ENCODE measurements at regions not wholly inside any gene's neighbourhood (a gene's known extent, or its start where the extent isn't known, plus 50 kb on each side); places are given as distances from the start of the nearest gene placed in this dataset.

DNA sequence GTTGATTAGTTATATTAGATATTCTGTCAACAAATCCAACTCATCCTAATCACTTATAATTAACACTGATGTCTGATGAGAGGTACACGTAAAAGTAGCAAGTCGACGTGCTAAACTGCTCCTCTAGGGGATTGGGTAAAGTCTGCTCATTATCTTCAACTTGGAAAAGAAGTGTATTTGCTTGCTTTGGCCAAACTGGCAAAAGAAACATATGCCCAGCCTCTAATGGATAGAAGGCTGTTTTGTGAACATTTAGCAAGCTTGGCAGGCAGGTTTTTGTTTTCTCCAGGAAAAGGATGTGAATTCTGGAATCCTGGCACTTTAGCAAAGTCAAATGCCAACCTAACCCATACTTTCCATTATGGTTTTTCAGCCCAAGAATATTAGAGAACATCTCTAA lies 264.8 kb downstream of the TBL1XR1 start:
- ATAC-seq (no peak), DNase-seq (no peak)
- ChIA-PET POLR2A (no interaction called here), CTCF (interaction anchor here (1.0 kb wide), 1 partner anchor 59 kb away, joined by 4 read pairs; no protein-coding TSS in a partner anchor)
- Mint-ChIP-seq H3K4me3 (no peak overlapping the region), H3K27ac (no peak overlapping the region), H3K27me3 (peaks cover 13% of the 10 kb centered on the region), H3K9me3 (ENCODE audit: low read depth) (no peaks in the 10 kb centered on the region), H3K4me1 (no peaks in the 10 kb centered on the region), H3K36me3 (ENCODE audit: low read depth) (no peaks in the 10 kb centered on the region)
- intact Hi-C loops (cut with DNase I, micrococcal nuclease) = no loop called here

DNA sequence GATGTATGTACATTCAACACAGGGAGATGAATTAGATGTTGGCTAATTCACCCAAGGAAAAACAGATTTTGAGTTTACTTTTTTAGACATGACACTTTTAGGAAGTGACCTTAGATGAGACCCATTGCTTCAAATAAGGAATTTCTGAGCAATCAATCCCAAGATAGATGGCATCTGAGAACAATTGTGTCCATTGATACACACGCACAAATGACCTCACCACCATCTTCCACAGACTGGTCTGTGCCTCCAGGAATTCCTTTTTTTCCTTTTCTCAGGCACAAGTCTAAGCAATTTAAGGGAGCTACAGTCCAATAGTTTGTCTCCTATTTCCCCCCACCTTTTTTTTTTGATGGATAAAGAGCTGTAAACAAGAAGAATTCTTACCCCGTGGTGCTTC lies 265.3 kb downstream of the TBL1XR1 start:
- H3K36me3 Mint-ChIP-seq (ENCODE audit: low read depth) = no peaks in the 10 kb centered on the region
- intact Hi-C loops (cut with DNase I, micrococcal nuclease) = no loop called here
- CTCF ChIA-PET = interaction anchor here (1.0 kb wide), 1 partner anchor 59 kb away, joined by 4 read pairs; no protein-coding TSS in a partner anchor
- no peak overlapping the region for H3K27ac Mint-ChIP-seq
- ATAC-seq (no peak), DNase-seq (no peak)
- POLR2A ChIA-PET = no interaction called here
- no peaks in the 10 kb centered on the region for H3K9me3 Mint-ChIP-seq (ENCODE audit: low read depth)
- no peaks in the 10 kb centered on the region for H3K4me1 Mint-ChIP-seq
- H3K4me3 Mint-ChIP-seq = no peak overlapping the region
- H3K27me3 Mint-ChIP-seq = peaks cover 17% of the 10 kb centered on the region

DNA sequence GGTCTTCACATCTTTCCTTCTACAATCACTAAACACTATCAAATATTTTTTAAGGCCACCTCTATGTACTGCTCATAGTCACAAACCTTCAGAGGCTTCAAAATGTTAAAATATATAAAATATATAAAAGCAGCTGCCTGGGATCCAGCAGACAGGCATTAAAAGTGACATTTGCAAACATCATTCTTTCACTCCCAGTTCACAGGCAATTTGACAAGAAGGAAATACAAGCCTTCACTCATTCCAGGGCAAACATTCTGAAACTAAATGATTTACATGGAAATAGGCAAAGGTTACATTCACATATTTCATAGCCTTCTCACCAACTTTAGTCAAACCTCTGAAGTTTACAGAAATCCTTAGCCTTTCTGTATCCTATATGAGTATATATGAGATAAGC lies 266.3 kb downstream of the TBL1XR1 start:
- Mint-ChIP-seq H3K4me3 (no peak overlapping the region), H3K4me1 (no peaks in the 10 kb centered on the region), H3K27me3 (peaks cover 16% of the 10 kb centered on the region), H3K9me3 (ENCODE audit: low read depth) (no peaks in the 10 kb centered on the region), H3K36me3 (ENCODE audit: low read depth) (no peaks in the 10 kb centered on the region), H3K27ac (no peak overlapping the region)
- no peak for ATAC-seq
- POLR2A ChIA-PET = no interaction called here
- no peak for DNase-seq
- intact Hi-C loops (cut with DNase I, micrococcal nuclease) = no loop called here
- CTCF ChIA-PET = no interaction called here

DNA sequence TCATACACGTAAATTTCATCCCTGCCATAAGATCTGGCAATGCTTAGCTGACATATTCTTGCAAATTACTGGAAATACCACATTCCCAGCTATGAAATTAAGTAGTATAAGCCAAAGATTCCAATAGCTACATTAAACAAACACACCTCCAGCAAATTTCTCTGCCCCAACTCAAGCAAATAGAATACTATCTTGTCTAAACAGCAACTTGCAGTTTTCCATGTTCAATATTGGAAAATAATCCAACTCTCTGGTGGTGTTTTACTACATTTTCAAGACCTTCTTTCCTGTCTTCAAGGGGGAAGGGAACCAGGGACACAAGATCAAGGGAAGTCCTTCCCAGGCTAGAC lies 268.7 kb downstream of the TBL1XR1 start:
- DNase-seq (no peak), ATAC-seq (no peak)
- no peak overlapping the region for H3K4me3 Mint-ChIP-seq
- H3K27ac Mint-ChIP-seq = no peak overlapping the region
- peaks cover 11% of the 10 kb centered on the region for H3K27me3 Mint-ChIP-seq
- POLR2A ChIA-PET = no interaction called here
- CTCF ChIA-PET = interaction anchor here (1.1 to 1.6 kb wide), 2 partner anchors 8 to 10 kb away, joined by 3 to 4 read pairs; no protein-coding TSS in a partner anchor
- no peaks in the 10 kb centered on the region for H3K36me3 Mint-ChIP-seq (ENCODE audit: low read depth)
- no peaks in the 10 kb centered on the region for H3K4me1 Mint-ChIP-seq
- H3K9me3 Mint-ChIP-seq (ENCODE audit: low read depth) = no peaks in the 10 kb centered on the region
- intact Hi-C loops (cut with DNase I, micrococcal nuclease) = no loop called here

DNA sequence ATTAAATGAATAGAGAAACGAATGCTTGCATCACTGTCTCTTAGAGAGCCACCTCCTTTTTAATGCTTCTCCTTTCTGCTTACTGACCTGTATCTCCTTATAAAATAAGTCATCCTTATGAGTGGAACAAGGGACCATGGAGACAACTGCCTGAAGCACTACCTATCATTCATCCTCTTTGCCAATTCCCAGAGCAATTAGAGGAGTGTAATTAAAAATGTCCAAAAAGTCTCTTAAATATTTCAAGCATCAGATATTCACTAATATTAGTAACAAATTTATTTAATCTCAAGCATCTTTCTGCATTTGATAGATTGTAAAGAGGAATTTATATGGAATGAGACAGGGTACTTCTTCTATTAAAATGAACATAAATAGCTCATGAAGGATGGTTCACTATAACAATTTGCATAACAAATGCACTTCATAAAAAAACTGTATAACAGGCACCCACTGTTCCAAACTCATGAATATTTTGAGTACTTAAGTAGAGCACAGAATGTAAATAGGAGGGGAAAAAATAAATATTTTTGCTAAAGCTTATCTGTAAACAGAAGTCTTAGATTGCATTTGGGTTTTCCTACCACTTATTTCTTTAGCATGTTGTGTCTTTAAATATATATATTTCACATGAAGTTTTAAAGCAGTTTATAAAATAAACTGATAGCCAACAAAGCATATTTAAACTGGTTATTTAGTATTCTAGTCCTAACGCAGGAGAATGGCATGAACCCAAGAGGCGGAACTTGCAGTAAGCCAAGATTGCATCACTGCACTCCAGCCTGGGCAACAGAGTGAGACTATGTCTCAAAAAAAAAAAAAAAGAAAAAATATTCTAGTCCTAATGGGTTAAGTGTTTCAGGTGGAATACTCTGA lies 269.3 kb downstream of the TBL1XR1 start:
- CTCF ChIA-PET = interaction anchor here (1.6 kb wide), 1 partner anchor 11 kb away, joined by 4 read pairs; no protein-coding TSS in a partner anchor
- Mint-ChIP-seq H3K27me3 (peaks cover 8% of the 10 kb centered on the region), H3K36me3 (ENCODE audit: low read depth) (no peaks in the 10 kb centered on the region), H3K4me1 (no peaks in the 10 kb centered on the region), H3K27ac (no peak overlapping the region), H3K4me3 (no peak overlapping the region), H3K9me3 (ENCODE audit: low read depth) (no peaks in the 10 kb centered on the region)
- intact Hi-C loops (cut with DNase I, micrococcal nuclease) = no loop called here
- no peak for ATAC-seq
- POLR2A ChIA-PET = no interaction called here
- DNase-seq = no peak

DNA sequence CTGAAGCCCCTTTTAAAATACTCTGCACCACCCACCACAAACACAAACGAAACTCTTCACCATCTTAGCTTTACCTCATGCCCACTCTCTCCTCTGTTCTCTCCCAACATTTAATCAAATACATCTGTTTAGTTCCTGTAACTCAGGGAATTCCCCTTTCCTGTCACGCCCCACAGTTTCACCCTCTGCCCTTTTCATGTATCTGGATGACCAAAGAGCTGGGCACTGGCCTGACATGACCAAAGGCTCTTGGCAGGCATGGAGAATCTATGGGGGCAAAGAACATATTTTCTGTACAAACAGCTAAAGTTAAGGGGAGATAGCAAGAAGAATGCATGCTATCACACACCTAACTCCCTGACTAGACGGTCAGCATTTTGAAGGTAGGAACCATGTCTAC lies 270.0 kb downstream of the TBL1XR1 start:
- DNase-seq (no peak), ATAC-seq (no peak)
- no peaks in the 10 kb centered on the region for H3K4me1 Mint-ChIP-seq
- H3K27me3 Mint-ChIP-seq = peaks cover 11% of the 10 kb centered on the region
- H3K4me3 Mint-ChIP-seq = no peak overlapping the region
- no peaks in the 10 kb centered on the region for H3K36me3 Mint-ChIP-seq (ENCODE audit: low read depth)
- H3K9me3 Mint-ChIP-seq (ENCODE audit: low read depth) = no peaks in the 10 kb centered on the region
- intact Hi-C loops (cut with DNase I, micrococcal nuclease) = no loop called here
- CTCF ChIA-PET = no interaction called here
- H3K27ac Mint-ChIP-seq = no peak overlapping the region
- POLR2A ChIA-PET = no interaction called here

DNA sequence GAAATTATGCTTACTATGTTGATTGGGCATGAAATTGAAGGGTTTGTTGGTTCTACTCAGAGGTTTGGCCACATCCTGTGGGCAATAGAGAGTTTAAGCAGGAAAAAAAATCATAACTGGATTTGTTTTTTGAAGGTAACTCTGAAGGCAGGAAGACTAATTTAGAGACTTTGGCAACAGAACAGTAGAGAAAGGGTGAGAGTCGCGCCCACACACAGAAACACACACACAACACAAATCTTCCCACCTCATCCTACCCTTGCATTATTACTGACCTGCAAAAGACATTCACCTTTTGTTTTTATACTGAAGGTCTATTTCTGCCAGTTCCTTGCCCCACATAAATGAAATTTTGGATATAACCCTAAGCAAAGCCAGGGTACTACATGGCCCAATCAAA lies 270.6 kb downstream of the TBL1XR1 start:
- CTCF ChIA-PET = no interaction called here

DNA sequence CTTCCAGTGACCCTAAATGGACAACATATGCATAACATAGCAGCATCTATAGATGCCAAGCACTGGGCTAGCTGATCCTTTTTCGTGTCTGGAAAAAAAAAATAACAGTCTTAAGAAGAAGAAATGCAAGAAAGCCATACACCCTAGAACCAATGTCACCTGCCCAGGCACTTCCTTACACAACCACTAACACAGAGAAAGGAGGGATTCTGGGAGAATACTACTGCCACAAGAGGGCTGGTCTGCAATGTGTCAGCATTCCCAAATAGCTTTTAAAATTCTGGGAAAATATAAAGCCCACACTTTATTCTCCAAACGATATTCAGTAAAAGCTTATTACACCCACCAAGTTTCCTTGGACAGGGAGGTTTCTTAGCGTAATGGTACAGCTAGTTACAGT lies 271.2 kb downstream of the TBL1XR1 start:
- H3K9me3 Mint-ChIP-seq (ENCODE audit: low read depth) = no peaks in the 10 kb centered on the region
- DNase-seq (no peak), ATAC-seq (no peak)
- intact Hi-C loops (cut with DNase I, micrococcal nuclease) = no loop called here
- ChIA-PET POLR2A (no interaction called here), CTCF (interaction anchor here (0.5 kb wide), 1 partner anchor 292 kb away, joined by 4 read pairs; no protein-coding TSS in a partner anchor)
- no peaks in the 10 kb centered on the region for H3K4me1 Mint-ChIP-seq
- H3K4me3 Mint-ChIP-seq = no peak overlapping the region
- no peaks in the 10 kb centered on the region for H3K36me3 Mint-ChIP-seq (ENCODE audit: low read depth)
- H3K27me3 Mint-ChIP-seq = peaks cover 11% of the 10 kb centered on the region
- no peak overlapping the region for H3K27ac Mint-ChIP-seq

More for the DNA sequence above, 270.6 kb downstream of the TBL1XR1 start:
- H3K36me3 Mint-ChIP-seq (ENCODE audit: low read depth) = no peaks in the 10 kb centered on the region
- ATAC-seq (no peak), DNase-seq (no peak)
- no peak overlapping the region for H3K4me3 Mint-ChIP-seq
- H3K4me1 Mint-ChIP-seq = no peaks in the 10 kb centered on the region
- H3K9me3 Mint-ChIP-seq (ENCODE audit: low read depth) = no peaks in the 10 kb centered on the region
- POLR2A ChIA-PET = no interaction called here
- H3K27ac Mint-ChIP-seq = no peak overlapping the region
- H3K27me3 Mint-ChIP-seq = peaks cover 11% of the 10 kb centered on the region
- intact Hi-C loops (cut with DNase I, micrococcal nuclease) = no loop called here

DNA sequence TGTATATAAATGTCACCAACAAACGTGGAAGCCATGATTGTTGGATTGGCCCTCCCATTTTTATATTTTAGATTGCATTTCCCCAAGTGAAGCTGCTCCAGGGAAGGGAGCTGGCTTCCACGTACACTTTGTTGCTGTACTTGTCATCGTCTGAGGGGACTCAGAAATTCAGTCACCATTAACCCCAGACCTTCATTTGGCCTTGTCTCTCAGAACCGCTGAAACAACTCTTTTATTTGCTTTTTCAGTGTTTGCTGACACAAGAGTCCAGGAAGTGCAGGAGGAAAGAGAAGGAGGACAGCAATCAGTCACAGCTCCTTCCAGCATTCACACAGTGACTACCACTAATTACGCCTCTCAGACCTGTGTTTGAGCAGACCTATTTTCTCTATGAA lies 276.5 kb downstream of the TBL1XR1 start:
- POLR2A ChIA-PET = no interaction called here
- H3K4me1 Mint-ChIP-seq = no peaks in the 10 kb centered on the region
- H3K36me3 Mint-ChIP-seq (ENCODE audit: low read depth) = no peaks in the 10 kb centered on the region
- no peak overlapping the region for H3K27ac Mint-ChIP-seq
- peaks cover 3% of the 10 kb centered on the region for H3K27me3 Mint-ChIP-seq
- CTCF ChIA-PET = interaction anchor here (0.9 to 1.6 kb wide), 2 partner anchors 9 to 48 kb away, joined by 3 to 4 read pairs; no protein-coding TSS in a partner anchor
- H3K9me3 Mint-ChIP-seq (ENCODE audit: low read depth) = no peaks in the 10 kb centered on the region
- intact Hi-C loops (cut with DNase I, micrococcal nuclease) = no loop called here
- DNase-seq (no peak), ATAC-seq (no peak)
- H3K4me3 Mint-ChIP-seq = no peak overlapping the region

DNA sequence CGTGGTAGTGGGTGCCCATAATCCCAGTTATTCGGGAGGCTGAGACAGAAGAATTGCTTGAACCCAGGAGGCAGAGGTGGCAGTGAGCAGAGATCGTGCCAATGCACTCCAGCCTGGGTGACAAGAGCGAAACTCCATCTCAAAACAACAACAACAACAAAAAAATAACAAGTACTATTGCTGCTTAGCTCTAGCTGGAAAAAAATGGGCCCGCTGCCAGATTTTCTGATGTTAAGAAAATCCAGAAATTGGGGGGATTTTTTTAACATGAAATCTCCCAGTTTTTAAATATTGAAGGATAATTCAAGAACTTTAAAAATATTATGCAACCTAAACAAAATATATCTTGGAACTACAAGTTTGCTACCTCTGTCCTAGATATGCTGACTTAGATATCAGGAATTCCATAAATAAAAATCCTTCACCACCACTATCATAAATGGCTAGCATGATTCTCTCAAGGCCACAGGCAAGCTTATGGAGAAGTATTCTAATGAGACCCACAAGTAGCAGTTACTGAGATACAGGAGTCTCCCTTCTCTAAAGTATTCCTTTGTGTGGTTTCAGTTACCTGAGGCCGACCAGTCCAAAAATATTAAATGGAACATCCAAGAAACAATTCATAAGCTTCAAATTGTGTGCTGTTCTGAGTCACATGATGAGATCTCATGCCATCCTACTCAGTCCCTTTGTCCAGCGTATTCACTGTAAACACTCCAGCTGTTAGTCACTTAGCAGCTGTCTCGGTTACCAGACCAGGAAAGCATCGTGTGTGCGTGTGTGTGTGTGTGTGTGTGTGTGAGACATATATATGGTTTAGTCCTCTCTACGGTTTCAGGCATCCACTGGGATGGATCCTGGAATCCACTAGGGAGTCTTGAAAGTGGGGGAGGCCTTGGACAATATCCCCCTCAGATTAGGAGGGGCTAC lies 277.2 kb downstream of the TBL1XR1 start:
- intact Hi-C loops (cut with DNase I, micrococcal nuclease) = no loop called here
- Mint-ChIP-seq H3K27ac (no peak overlapping the region), H3K27me3 (peaks cover 3% of the 10 kb centered on the region), H3K4me1 (no peaks in the 10 kb centered on the region), H3K4me3 (no peak overlapping the region), H3K9me3 (ENCODE audit: low read depth) (no peaks in the 10 kb centered on the region), H3K36me3 (ENCODE audit: low read depth) (no peaks in the 10 kb centered on the region)
- DNase-seq (no peak), ATAC-seq (no peak)
- CTCF ChIA-PET = interaction anchor here (0.9 to 1.6 kb wide), 2 partner anchors 9 to 48 kb away, joined by 3 to 4 read pairs; no protein-coding TSS in a partner anchor
- POLR2A ChIA-PET = no interaction called here

DNA sequence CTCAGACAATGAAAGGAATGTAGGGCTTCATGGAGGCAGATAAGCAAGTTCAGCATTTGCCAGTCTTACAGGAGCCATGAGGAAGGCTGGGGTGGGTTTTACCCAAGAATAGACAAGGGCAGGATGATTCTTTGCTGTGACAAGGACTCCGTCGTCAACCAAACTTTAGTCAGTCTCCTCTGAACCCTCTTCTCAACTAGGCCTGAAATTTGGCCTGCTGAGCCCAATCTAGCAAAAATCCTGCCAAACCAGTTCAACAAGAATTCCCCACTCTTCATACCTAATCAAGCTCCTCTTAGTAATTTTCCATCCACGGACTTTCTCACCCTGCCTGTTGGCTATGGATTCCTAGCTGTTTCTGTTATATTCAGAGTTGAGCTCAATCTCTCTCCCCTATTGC lies 280.5 kb downstream of the TBL1XR1 start:
- Mint-ChIP-seq H3K9me3 (ENCODE audit: low read depth) (no peaks in the 10 kb centered on the region), H3K4me3 (no peak overlapping the region), H3K36me3 (ENCODE audit: low read depth) (no peaks in the 10 kb centered on the region), H3K27ac (no peak overlapping the region), H3K4me1 (no peaks in the 10 kb centered on the region), H3K27me3 (no peaks in the 10 kb centered on the region)
- POLR2A ChIA-PET = interaction anchor here (0.5 kb wide), 1 partner anchor 111 kb away, joined by 3 read pairs; no protein-coding TSS in a partner anchor
- CTCF ChIA-PET = interaction anchor here (0.7 to 1.1 kb wide), 2 partner anchors 12 to 1201 kb away, joined by 3 read pairs; no protein-coding TSS in a partner anchor
- ATAC-seq (no peak), DNase-seq (no peak)
- intact Hi-C loops (cut with DNase I, micrococcal nuclease) = no loop called here

Measured in activated CD4-positive, alpha-beta T cell treated with anti-CD3 and anti-CD28 coated beads for 36 hours (primary cell).